ENCODE measurements at regions not wholly inside any gene's neighbourhood (a gene's known extent, or its start where the extent isn't known, plus 50 kb on each side); places are given as distances from the start of the nearest gene placed in this dataset.

DNA sequence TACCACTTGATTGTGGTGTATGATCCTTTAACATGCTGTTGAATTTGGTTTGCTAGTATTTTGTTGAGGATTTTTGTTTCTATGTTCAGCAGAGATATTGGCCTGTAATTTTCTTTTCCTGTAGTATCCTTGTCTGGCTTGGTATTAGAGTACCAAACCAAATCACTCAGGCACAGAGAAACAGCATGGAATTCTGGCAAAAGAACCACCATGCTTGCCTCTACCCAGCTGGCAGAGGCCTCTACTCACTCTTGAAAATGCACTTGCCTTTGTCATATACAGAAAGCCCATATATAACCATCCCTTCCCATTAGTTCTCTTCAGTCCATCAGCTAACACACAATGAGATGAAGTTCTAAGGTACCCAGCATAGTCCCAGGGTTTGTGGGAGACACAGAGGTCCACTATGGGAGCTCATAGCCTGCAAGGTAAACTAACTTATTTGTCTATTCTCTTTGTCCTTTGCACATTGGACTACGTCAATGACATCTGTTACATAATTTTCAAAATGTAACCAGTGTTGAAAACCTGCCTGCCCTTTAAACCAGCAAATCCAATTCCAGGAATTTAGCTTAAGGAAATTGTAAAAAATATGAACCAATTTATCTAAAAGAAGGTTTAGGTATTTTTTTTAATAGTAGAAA lies 82.1 kb upstream of the POMGNT2 start:
- no peak for TF ChIP-seq EZH2 (IDR thresholded peaks at IDR 0.05)
- TF ChIP-seq FOXP2 (optimal IDR thresholded peaks at IDR 0.05; ENCODE audit: control extremely low read depth, extremely low read length, insufficient read depth), result no peak
